Mesendoderm (in vitro differentiated cells): ENCODE measurements at regions not wholly inside any gene's neighbourhood (a gene's known extent, or its start where the extent isn't known, plus 50 kb on each side); places are given as distances from the start of the nearest gene placed in this dataset.
"Not testable (repeated sequence)": the region's sequence is repeated elsewhere in the genome, so short reads cannot be mapped to it uniquely, and the experiment has no call there.

Source experiments
- DNase-seq: peaks from one replicate; pipeline ENCODE4 v3.0.0; 2013
- H2AK5ac ChIP-seq: 2 replicates; pipeline ENCODE4 v1.6.1; 2013; ENCODE audit warnings: low read length, inconsistent platforms
- H2BK120ac ChIP-seq: 2 replicates; pipeline ENCODE4 v1.6.1; 2013; ENCODE audit warnings: low read depth, mild to moderate bottlenecking, low read length, moderate library complexity, mixed read lengths
- H2BK15ac ChIP-seq: replicated peaks from 2 replicates; pipeline ENCODE4 v1.6.1; 2013; ENCODE audit warnings: low read depth, mild to moderate bottlenecking, moderate library complexity
- H2BK5ac ChIP-seq: 2 replicates; pipeline ENCODE4 v1.6.1; 2013; ENCODE audit warnings: low read length, inconsistent platforms
- H3K18ac ChIP-seq: 2 replicates; pipeline ENCODE4 v1.6.1; 2013; ENCODE audit warnings: mild to moderate bottlenecking, low read length, mixed read lengths
- H3K23ac ChIP-seq: one replicate; pipeline ENCODE4 v1.6.1; 2013; ENCODE audit warnings: low read length
- H3K27ac ChIP-seq: 2 replicates; pipeline ENCODE4 v1.5.1; 2013; ENCODE audit warnings: low read depth, mild to moderate bottlenecking, inconsistent platforms, low read length, moderate library complexity
- H3K27me3 ChIP-seq: 2 replicates; pipeline ENCODE4 v1.6.1; 2013; ENCODE audit warnings: low read length, control low read depth, mild to moderate bottlenecking, inconsistent platforms; ENCODE audit not compliant: insufficient read depth, poor library complexity
- H3K36me3 ChIP-seq: 2 replicates; pipeline ENCODE4 v1.6.1; 2013; ENCODE audit warnings: low read length, inconsistent platforms; ENCODE audit not compliant: control insufficient read depth, insufficient read depth
- H3K4ac ChIP-seq: one replicate; pipeline ENCODE4 v1.6.1; 2013; ENCODE audit warnings: low read depth, mild to moderate bottlenecking, low read length, moderate library complexity
- H3K4me1 ChIP-seq: 2 replicates; pipeline ENCODE4 v1.6.1; 2013; ENCODE audit warnings: low read depth, low read length, inconsistent platforms; ENCODE audit not compliant: control insufficient read depth
- H3K4me2 ChIP-seq: 2 replicates; pipeline ENCODE4 v1.6.1; 2013; ENCODE audit warnings: low read length
- H3K4me3 ChIP-seq: 2 replicates; pipeline ENCODE4 v1.5.1; 2013; ENCODE audit warnings: mild to moderate bottlenecking, low read length
- H3K56ac ChIP-seq: one replicate; pipeline ENCODE4 v1.6.1; 2013; ENCODE audit warnings: low read length
- H3K79me1 ChIP-seq: 2 replicates; pipeline ENCODE4 v1.6.1; 2013; ENCODE audit warnings: low read length, inconsistent platforms
- H3K79me2 ChIP-seq: 2 replicates; pipeline ENCODE4 v1.6.1; 2013; ENCODE audit warnings: mild to moderate bottlenecking, low read length; ENCODE audit not compliant: control insufficient read depth, insufficient read depth
- H3K9ac ChIP-seq: 2 replicates; pipeline ENCODE4 v1.6.1; 2013; ENCODE audit warnings: low read length, inconsistent platforms
- H4K5ac ChIP-seq: one replicate; pipeline ENCODE4 v1.6.1; 2013; ENCODE audit warnings: low read length
- H4K8ac ChIP-seq: one replicate; pipeline ENCODE4 v1.6.1; 2013; ENCODE audit warnings: low read depth, mild to moderate bottlenecking, control low read depth, low read length, moderate library complexity
- WGBS: extraction: QIAGEN DNeasy Blood & Tissue Kit; methylation state at CpG from one replicate; pipeline ENCODE4 v1.1.7; 2013; ENCODE audit warnings: low lambda C conversion rate, missing lambda C conversion rate; ENCODE audit not compliant: insufficient coverage; ENCODE audit errors: extremely low coverage; 5-methylcytosine and 5-hydroxymethylcytosine counted together

- no peak overlapping the region for H3K4me2 ChIP-seq
- H3K27me3 ChIP-seq: no peaks in the 10 kb centered on the region
- H2BK120ac ChIP-seq: no peak overlapping the region
- H3K79me1 ChIP-seq: no peaks in the 10 kb centered on the region
- H4K8ac ChIP-seq: no peak overlapping the region
- no peaks in the 10 kb centered on the region for H3K79me2 ChIP-seq
- no CpG with 5 or more reads among the region's 7 CpGs for WGBS
- no peak overlapping the region for H3K18ac ChIP-seq
- no peaks in the 10 kb centered on the region for H3K4me1 ChIP-seq
- H3K23ac ChIP-seq: no peak overlapping the region
- H3K36me3 ChIP-seq: no peaks in the 10 kb centered on the region
- no peak overlapping the region for H3K4ac ChIP-seq
- H2BK15ac ChIP-seq: no peak overlapping the region
- H3K4me3 ChIP-seq: no peak overlapping the region
- H3K9ac ChIP-seq: no peak overlapping the region
- DNase-seq: no peak
- no peak overlapping the region for H2BK5ac ChIP-seq
- no peak overlapping the region for H3K27ac ChIP-seq
- H4K5ac ChIP-seq: no peak overlapping the region
- no peak overlapping the region for H2AK5ac ChIP-seq
- no peak overlapping the region for H3K56ac ChIP-seq
Observed at GRCh38 chrX:120732461-120732860, 102.6 kb upstream of the C1GALT1C1 start.

GRCh38 chrX:120731386-120731785, 101.5 kb upstream of the C1GALT1C1 start:
- Histone ChIP-seq H3K79me1 (no peaks in the 10 kb centered on the region), H4K8ac (no peak overlapping the region), H3K4ac (no peak overlapping the region), H3K27me3 (no peaks in the 10 kb centered on the region), H2BK5ac (no peak overlapping the region), H3K9ac (no peak overlapping the region), H2BK15ac (no peak overlapping the region), H3K56ac (no peak overlapping the region), H3K36me3 (no peaks in the 10 kb centered on the region), H3K79me2 (no peaks in the 10 kb centered on the region), H4K5ac (no peak overlapping the region), H2BK120ac (no peak overlapping the region), H3K4me2 (no peak overlapping the region), H3K4me1 (no peaks in the 10 kb centered on the region), H3K18ac (no peak overlapping the region), H3K4me3 (no peak overlapping the region), H3K23ac (no peak overlapping the region), H2AK5ac (no peak overlapping the region), H3K27ac (no peak overlapping the region)
- DNase-seq: no peak
- WGBS: no CpG with 5 or more reads among the region's 4 CpGs

GRCh38 chrX:120729506-120730255, 99.8 kb upstream of the C1GALT1C1 start:
- H2BK15ac ChIP-seq, DNase-seq: not testable (repeated sequence)

GRCh38 chrX:120727911-120728310, 98.1 kb upstream of the C1GALT1C1 start:
- DNase-seq: no peak
- H3K18ac ChIP-seq: no peak overlapping the region
- H2BK120ac ChIP-seq: no peak overlapping the region

More at GRCh38 chrX:120729506-120730255, 99.8 kb upstream of the C1GALT1C1 start:
- not testable (repeated sequence) for H3K27ac ChIP-seq, H4K5ac ChIP-seq, H3K4me3 ChIP-seq, H3K23ac ChIP-seq, H3K27me3 ChIP-seq, H2AK5ac ChIP-seq, H3K56ac ChIP-seq, H3K9ac ChIP-seq, H3K18ac ChIP-seq, H3K4me1 ChIP-seq, H4K8ac ChIP-seq, H2BK5ac ChIP-seq, H3K4me2 ChIP-seq, H3K4ac ChIP-seq, H3K36me3 ChIP-seq, H3K79me2 ChIP-seq, H2BK120ac ChIP-seq, H3K79me1 ChIP-seq
- WGBS: no CpG with 5 or more reads among the region's 7 CpGs

GRCh38 chrX:120727452-120727851, 97.6 kb upstream of the C1GALT1C1 start:
- Histone ChIP-seq H3K4me1 (no peaks in the 10 kb centered on the region), H3K79me2 (no peaks in the 10 kb centered on the region), H4K8ac (no peak overlapping the region), H3K9ac (no peak overlapping the region), H3K27ac (no peak overlapping the region), H3K27me3 (no peaks in the 10 kb centered on the region), H2BK5ac (no peak overlapping the region), H3K18ac (no peak overlapping the region), H2AK5ac (no peak overlapping the region), H3K4ac (no peak overlapping the region), H3K23ac (no peak overlapping the region), H3K79me1 (no peaks in the 10 kb centered on the region), H3K56ac (no peak overlapping the region), H2BK120ac (no peak overlapping the region), H3K4me3 (no peak overlapping the region), H3K36me3 (no peaks in the 10 kb centered on the region), H3K4me2 (no peak overlapping the region), H2BK15ac (no peak overlapping the region), H4K5ac (no peak overlapping the region)
- no CpG with 5 or more reads among the region's 2 CpGs for WGBS
- DNase-seq: no peak

More at GRCh38 chrX:120727911-120728310, 98.1 kb upstream of the C1GALT1C1 start:
- H3K27ac ChIP-seq: no peak overlapping the region
- no peak overlapping the region for H4K8ac ChIP-seq
- no peak overlapping the region for H3K4me2 ChIP-seq
- H3K4me3 ChIP-seq: no peak overlapping the region
- no peak overlapping the region for H2BK15ac ChIP-seq
- H3K36me3 ChIP-seq: no peaks in the 10 kb centered on the region
- no peaks in the 10 kb centered on the region for H3K27me3 ChIP-seq
- no peak overlapping the region for H4K5ac ChIP-seq
- no peak overlapping the region for H2BK5ac ChIP-seq
- no peak overlapping the region for H3K23ac ChIP-seq
- no peaks in the 10 kb centered on the region for H3K79me1 ChIP-seq
- H2AK5ac ChIP-seq: no peak overlapping the region
- no peaks in the 10 kb centered on the region for H3K4me1 ChIP-seq
- no peak overlapping the region for H3K56ac ChIP-seq
- no peaks in the 10 kb centered on the region for H3K79me2 ChIP-seq
- no peak overlapping the region for H3K4ac ChIP-seq
- no peak overlapping the region for H3K9ac ChIP-seq

- Histone ChIP-seq H3K27me3 (no peaks in the 10 kb centered on the region), H4K8ac (no peak overlapping the region), H2BK120ac (no peak overlapping the region), H3K36me3 (no peaks in the 10 kb centered on the region), H3K4me2 (no peak overlapping the region), H4K5ac (no peak overlapping the region), H3K27ac (no peak overlapping the region), H3K79me2 (no peaks in the 10 kb centered on the region), H3K4me1 (no peaks in the 10 kb centered on the region), H3K9ac (no peak overlapping the region), H3K4me3 (no peak overlapping the region), H2BK15ac (no peak overlapping the region), H3K18ac (no peak overlapping the region), H2BK5ac (no peak overlapping the region), H3K4ac (no peak overlapping the region), H3K23ac (no peak overlapping the region), H3K56ac (no peak overlapping the region), H3K79me1 (no peaks in the 10 kb centered on the region), H2AK5ac (no peak overlapping the region)
- no peak for DNase-seq
- no CpG with 5 or more reads among the region's 2 CpGs for WGBS
Observed at GRCh38 chrX:120726294-120726693, 96.4 kb upstream of the C1GALT1C1 start.
